HCT116 (cell line): ENCODE measurements at regions not wholly inside any gene's neighbourhood (a gene's known extent, or its start where the extent isn't known, plus 50 kb on each side); places are given as distances from the start of the nearest gene placed in this dataset.

Experiments used
- ATAC-seq: fragments of 200-7000 bp; cut with Tn5 transposase; 2 replicates; pipeline ENCODE4 v1.9.1; 2020; ENCODE audit warnings: mild to moderate bottlenecking, moderate library complexity
- BruUV-seq: library from RNA; stranded (reverse); fragments of 400-500 nt; replicated peaks from 2 replicates; lab custom pipeline; 2021; lab: Mats Ljungman, UMichigan
- CTCF ChIA-PET: fragments of 300-600 bp; sonication (Branson Sonifier 250); formaldehyde crosslinking; loops from one replicate; lab custom pipeline; 2021; ENCODE audit warnings: antibody characterized with exemption; lab: Charles Lee
- POLR2A ChIA-PET: fragments of 300-600, 350-600 bp; sonication (Branson Sonifier 250); formaldehyde crosslinking; loops from one replicate; lab custom pipeline; 2021; ENCODE audit warnings: antibody characterized with exemption; lab: Charles Lee
- RAD21 ChIA-PET, 2 experiments: fragments of 300-600 bp; sonication (Branson Sonifier 250); formaldehyde crosslinking; loops; one replicate each; lab custom pipeline; 2023; ENCODE audit warnings: low total read pairs in 2 of 2; ENCODE audit not compliant: uncharacterized antibody in 2 of 2, unreplicated experiment in 2 of 2, low non-redundant PET in 1 of 2; lab: Charles Lee
- DNase-seq: peaks from one replicate; pipeline ENCODE4 v3.0.0-alpha.2; 2010; ENCODE audit warnings: low read depth, low spot score
- H2AFZ ChIP-seq: fragments of 200-600 bp; shearing (Covaris generic), sonication (generic); 2 replicates; pipeline ENCODE4 v1.6.1; 2017; ENCODE audit warnings: low read depth, mixed run types, mixed read lengths, antibody characterized with exemption, low read length; ENCODE audit not compliant: poor library complexity, severe bottlenecking
- H3K27ac ChIP-seq: 2 replicates; pipeline ENCODE4 v1.5.1; 2012; ENCODE audit warnings: low read depth, low read length
- H3K27me3 ChIP-seq: fragments of 200-600 bp; sonication (generic); 2 replicates; pipeline ENCODE4 v1.6.1; 2016; ENCODE audit warnings: mixed run types, low read length, mixed read lengths; ENCODE audit not compliant: insufficient read depth
- H3K36me3 ChIP-seq, 2 experiments: fragments of 200-500 bp in 1 of 2; fragments of 200-600 bp in 1 of 2; sonication (Bioruptor generic) in 1 of 2; sonication (generic) in 1 of 2; 2 replicates each; pipeline versions ENCODE4 v1.5.1 to v1.6.1; 2014 to 2016; ENCODE audit warnings: low read length in 2 of 2, inconsistent platforms in 1 of 2, mixed read lengths in 1 of 2, mixed run types in 1 of 2; ENCODE audit not compliant: insufficient read depth in 2 of 2, control insufficient read depth in 1 of 2
- H3K4me1 ChIP-seq, 2 experiments: fragments of 200-600 bp in 1 of 2; sonication (generic) in 1 of 2; 2 replicates each; pipeline versions ENCODE4 v1.5.1 to v1.6.1; 2012 to 2017; ENCODE audit warnings: low read length in 2 of 2, inconsistent platforms in 1 of 2, mild to moderate bottlenecking in 1 of 2, mixed read lengths in 1 of 2, mixed run types in 1 of 2, moderate library complexity in 1 of 2; ENCODE audit not compliant: insufficient read depth in 2 of 2, control insufficient read depth in 1 of 2
- H3K4me2 ChIP-seq: fragments of 200-600 bp; sonication (generic); 2 replicates; pipeline ENCODE4 v1.6.1; 2017; ENCODE audit warnings: mixed run types, low read length, mixed read lengths
- H3K4me3 ChIP-seq, 2 experiments: fragments of 200-600 bp in 1 of 2; sonication (generic) in 1 of 2; replicated peaks in 1 of 2; 2 replicates each; pipeline ENCODE4 v1.5.1; 2011 to 2016; ENCODE audit warnings: low read length in 2 of 2, control low read depth in 1 of 2, low read depth in 1 of 2, mild to moderate bottlenecking in 1 of 2, mixed read lengths in 1 of 2, mixed run types in 1 of 2
- H3K79me2 ChIP-seq: fragments of 200-600 bp; sonication (generic); 2 replicates; pipeline ENCODE4 v1.6.1; 2017; ENCODE audit warnings: mild to moderate bottlenecking, mixed run types, low read length, moderate library complexity, mixed read lengths; ENCODE audit not compliant: insufficient read depth
- H3K9ac ChIP-seq: fragments of 200-600 bp; sonication (generic); 2 replicates; pipeline ENCODE4 v1.6.1; 2016; ENCODE audit warnings: low read length, mixed read lengths
- H3K9me2 ChIP-seq: fragments of 200-600 bp; sonication (generic), shearing (Covaris generic); 2 replicates; pipeline ENCODE4 v1.6.1; 2017; ENCODE audit warnings: mixed run types, mild to moderate bottlenecking, moderate library complexity; ENCODE audit not compliant: insufficient read depth
- H3K9me3 ChIP-seq, 2 experiments: fragments of 200-500 bp in 1 of 2; fragments of 200-600 bp in 1 of 2; sonication (Bioruptor generic) in 1 of 2; sonication (generic) in 1 of 2; 2 replicates each; pipeline ENCODE4 v1.6.1; 2014 to 2017; ENCODE audit warnings: low read length in 2 of 2, mixed read lengths in 2 of 2, inconsistent platforms in 1 of 2, low read depth in 1 of 2, mild to moderate bottlenecking in 1 of 2, mixed run types in 1 of 2, moderate library complexity in 1 of 2; ENCODE audit not compliant: control insufficient read depth in 1 of 2, insufficient read depth in 1 of 2
- H4K20me1 ChIP-seq: fragments of 200-600 bp; sonication (generic), shearing (Covaris generic); 2 replicates; pipeline ENCODE4 v1.6.1; 2017; ENCODE audit warnings: mixed run types, mild to moderate bottlenecking, moderate library complexity; ENCODE audit not compliant: insufficient read depth
- POLR2AphosphoS5 ChIP-seq: IDR thresholded peaks from 2 replicates; pipeline ENCODE4 v1.6.1; 2011; ENCODE audit warnings: mild to moderate bottlenecking, low read depth, low read length, moderate library complexity
- SIN3A ChIP-seq: IDR thresholded peaks from 2 replicates; pipeline ENCODE4 v1.6.1; 2012; ENCODE audit warnings: low read depth
- SRF ChIP-seq: IDR thresholded peaks from 2 replicates; pipeline ENCODE4 v1.6.1; 2012; ENCODE audit warnings: low read depth
- intact Hi-C: fragments of 100-400 bp; cut with micrococcal nuclease; formaldehyde crosslinking; loops from 2 replicates; pipeline ENCODE4 v1.10.0; 2022

GRCh38 chr5:56538580-56538979 is 276.8 kb upstream of the MAP3K1 start:
- Histone ChIP-seq H3K4me2 (no peak overlapping the region), H2AFZ (no peak overlapping the region), H4K20me1 (no peaks in the 10 kb centered on the region), H3K79me2 (no peaks in the 10 kb centered on the region), H3K9ac (no peak overlapping the region), H3K4me1 (peaks cover 9 to 27% of the 10 kb centered on the region in 2 experiments), H3K36me3 (no peaks in the 10 kb centered on the region), H3K4me3 (no peak overlapping the region), H3K9me2 (no peaks in the 10 kb centered on the region), H3K27me3 (no peaks in the 10 kb centered on the region), H3K9me3 (no peaks in the 10 kb centered on the region), H3K27ac (no peak overlapping the region)
- TF ChIP-seq POLR2AphosphoS5 = no peak
- ChIA-PET RAD21 (no interaction called here), CTCF (no interaction called here), POLR2A (no interaction called here)
- BruUV-seq = no TSS peak
- DNase-seq (no peak), ATAC-seq (no peak)
- intact Hi-C loops = no loop called here

GRCh38 chr5:56535347-56535746 is 280.0 kb upstream of the MAP3K1 start:
- Histone ChIP-seq H3K9ac (no peak overlapping the region), H3K27ac (no peak overlapping the region), H3K27me3 (no peaks in the 10 kb centered on the region), H3K36me3 (no peaks in the 10 kb centered on the region), H3K9me3 (no peaks in the 10 kb centered on the region), H3K79me2 (no peaks in the 10 kb centered on the region), H2AFZ (no peak overlapping the region), H4K20me1 (no peaks in the 10 kb centered on the region), H3K4me1 (peaks cover 12 to 24% of the 10 kb centered on the region in 2 experiments), H3K9me2 (no peaks in the 10 kb centered on the region), H3K4me3 (no peak overlapping the region), H3K4me2 (no peak overlapping the region)
- DNase-seq = no peak
- ChIA-PET CTCF (no interaction called here), RAD21 (no interaction called here), POLR2A (no interaction called here)
- no peak for ATAC-seq
- intact Hi-C loops = no loop called here
- TF ChIP-seq SIN3A = no peak
- peak; percentile 59; the same call in 1 of the 2 replicates for TF ChIP-seq SRF
- no TSS peak for BruUV-seq
